ENCODE measurements at regions not wholly inside any gene's neighbourhood (a gene's known extent, or its start where the extent isn't known, plus 50 kb on each side); places are given as distances from the start of the nearest gene placed in this dataset.
"Not testable (repeated sequence)": the region's sequence is repeated elsewhere in the genome, so short reads cannot be mapped to it uniquely, and the experiment has no call there.

DNA sequence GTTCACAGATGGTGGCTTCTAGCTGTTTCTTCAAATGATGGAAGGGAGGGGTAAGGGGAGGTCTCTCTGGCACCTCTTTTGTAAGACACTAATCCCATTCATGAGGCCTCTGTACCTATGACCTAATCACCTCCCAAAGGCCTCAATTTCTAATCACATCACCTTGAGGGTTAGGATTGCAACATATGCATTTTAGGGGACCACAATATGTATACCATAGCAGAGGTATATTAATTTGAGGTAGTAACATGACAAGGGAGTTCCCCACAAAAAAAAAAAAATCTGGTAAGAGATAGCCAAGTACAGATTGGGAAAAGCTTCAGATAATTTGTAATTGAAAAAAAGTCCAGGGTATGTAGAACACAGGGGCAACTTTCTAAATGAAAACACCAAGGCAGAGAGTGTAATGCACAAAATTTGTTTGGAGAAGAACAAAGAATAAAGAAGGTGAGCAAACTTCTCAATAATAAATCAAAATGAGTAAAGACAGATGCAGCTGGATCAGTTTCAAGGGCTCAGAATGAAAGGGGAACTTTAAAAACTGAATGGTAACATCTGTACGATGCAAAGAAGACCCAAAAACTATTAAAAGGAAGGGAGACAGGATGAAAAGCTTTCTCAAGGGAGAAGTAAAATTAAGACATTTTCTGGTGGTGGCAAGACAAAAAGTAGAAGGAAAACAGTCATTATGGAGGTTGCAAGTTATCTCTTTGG, 125.5 kb upstream of the DCN start:
- no peak for DNase-seq (ENCODE audit: low read depth)

DNA sequence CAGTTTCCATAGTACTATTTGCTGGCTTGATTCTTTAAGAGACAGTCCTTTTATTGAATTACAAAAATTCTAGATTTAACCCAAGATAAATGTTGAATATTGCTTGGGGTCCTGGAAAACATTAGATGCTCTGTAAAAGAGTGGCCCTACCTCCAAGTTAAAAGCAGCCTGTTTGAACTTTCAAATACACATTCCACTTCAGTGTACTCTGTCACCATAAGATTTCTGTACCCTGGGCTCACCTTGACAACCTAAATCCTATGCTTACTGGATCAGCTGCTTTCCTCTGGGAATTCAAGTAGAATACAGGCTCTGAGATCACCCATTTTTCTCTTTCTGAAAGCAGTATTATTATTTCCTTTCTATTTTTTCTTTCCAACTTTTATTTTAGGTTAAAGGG, 107.7 kb upstream of the DCN start:
- no peak for DNase-seq (ENCODE audit: low read depth)

DNA sequence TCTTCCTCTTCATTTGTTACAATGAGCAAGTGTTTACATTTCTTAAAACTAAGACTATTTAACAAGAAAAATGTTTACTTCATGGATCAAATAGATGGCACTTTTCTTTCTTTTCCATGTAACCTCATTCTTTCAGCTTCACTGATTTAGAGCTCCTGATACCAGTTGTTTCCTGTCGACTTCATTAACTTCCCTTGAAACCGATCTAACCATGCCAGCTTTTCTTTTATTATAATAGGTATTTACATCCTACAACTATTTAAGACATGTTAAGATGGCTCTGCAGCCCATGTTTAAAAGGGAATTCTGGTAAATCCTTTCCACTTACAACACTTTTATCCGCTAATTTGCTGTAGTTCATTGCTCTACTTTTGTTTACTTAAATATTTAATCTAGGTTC, 107.3 kb upstream of the DCN start:
- DNase-seq (ENCODE audit: low read depth) = no peak

DNA sequence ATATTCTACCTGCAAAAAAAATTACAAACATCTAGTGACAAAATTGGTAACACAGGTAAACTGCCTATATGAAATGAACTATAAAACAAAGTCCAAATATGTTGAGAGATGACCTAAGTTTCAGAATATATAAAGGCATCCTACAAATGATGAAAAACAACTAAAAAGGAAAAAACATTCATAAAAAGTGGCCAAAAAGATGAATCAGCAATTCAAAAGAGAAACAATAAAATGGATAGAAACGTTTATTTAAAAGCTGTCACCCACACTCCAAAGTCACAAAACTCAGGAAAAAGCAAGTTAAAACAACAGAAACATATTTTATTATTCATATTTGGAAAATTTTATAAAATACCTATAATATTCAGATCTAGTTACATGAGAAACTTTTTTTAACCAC, 106.5 kb upstream of the DCN start:
- no peak for DNase-seq (ENCODE audit: low read depth)

DNA sequence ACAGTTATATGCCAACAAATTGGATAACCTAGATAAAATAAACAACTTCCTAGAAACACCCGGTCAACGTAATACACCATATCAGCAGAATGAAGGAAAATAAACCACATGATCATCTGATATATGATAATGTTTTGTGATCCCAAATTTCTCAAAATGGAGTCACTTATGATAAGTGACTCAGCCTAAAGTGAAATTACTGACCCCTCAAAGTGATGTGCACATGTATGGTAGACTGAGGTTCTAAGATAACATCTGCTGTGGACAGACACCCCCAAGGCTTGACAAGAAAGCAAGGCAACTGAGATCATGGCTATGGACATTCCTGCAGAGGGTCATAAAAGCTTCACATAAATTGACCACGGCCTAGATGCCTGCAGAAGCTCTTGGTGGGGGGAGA, 105.1 kb upstream of the DCN start:
- no peak for DNase-seq (ENCODE audit: low read depth)

DNA sequence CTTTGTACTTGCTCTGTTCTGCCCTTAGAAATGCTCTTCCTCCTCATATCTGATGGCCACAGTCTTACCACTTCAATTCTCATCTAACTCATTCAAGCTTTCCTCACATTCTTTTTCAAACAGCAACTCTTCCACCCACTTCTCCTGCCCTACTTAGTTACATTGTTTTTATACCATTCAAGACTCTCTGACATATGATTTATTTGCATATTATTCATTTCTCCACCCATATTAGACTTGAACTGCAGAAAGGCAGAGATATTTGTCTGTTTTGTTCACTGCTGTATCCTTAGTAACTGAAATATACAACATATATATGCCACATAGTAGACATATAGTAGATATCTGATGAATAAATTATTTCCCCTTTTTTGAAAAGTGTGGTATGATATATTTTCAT, 95.5 kb upstream of the DCN start:
- no peak for DNase-seq (ENCODE audit: low read depth)

DNA sequence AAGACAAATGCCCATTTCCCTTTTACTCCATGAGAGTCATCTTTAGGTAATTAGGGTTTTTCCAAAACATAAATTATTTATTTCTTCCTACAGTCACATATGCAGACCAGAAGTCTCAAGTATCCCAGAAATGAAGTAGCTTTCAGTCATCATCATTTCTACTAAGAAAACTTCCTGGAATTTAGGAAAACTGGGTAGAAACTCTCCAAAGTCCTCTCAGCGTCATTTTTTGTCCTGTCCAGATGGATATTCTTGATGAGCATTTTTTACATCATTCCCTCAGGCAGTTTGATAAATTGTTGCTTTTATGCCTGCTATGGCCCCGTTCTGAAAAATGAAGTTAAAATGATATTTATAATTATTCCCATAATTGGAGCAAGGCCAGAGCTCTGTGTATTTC, 93.9 kb upstream of the DCN start:
- DNase-seq (ENCODE audit: low read depth) = no peak

DNA sequence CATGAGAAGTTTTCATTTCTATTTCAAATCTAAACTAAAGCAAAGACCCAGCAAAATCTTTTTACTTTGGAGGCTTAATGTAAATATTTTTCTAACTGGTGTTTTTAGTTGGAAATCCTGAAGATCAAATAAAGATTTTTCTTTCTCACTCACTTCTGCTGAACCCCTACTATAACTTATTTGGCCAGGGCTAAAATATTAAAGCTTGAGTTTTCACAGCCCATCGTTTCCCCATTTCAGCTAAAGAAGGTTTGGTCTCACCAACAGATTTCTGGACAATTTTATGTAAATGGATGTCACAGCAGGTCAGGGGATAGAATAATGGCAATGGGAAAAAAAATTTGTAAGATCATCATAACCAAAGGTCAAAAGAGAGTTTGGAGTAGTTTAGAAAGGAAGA, 92.7 kb upstream of the DCN start:
- no peak for DNase-seq (ENCODE audit: low read depth)

DNA sequence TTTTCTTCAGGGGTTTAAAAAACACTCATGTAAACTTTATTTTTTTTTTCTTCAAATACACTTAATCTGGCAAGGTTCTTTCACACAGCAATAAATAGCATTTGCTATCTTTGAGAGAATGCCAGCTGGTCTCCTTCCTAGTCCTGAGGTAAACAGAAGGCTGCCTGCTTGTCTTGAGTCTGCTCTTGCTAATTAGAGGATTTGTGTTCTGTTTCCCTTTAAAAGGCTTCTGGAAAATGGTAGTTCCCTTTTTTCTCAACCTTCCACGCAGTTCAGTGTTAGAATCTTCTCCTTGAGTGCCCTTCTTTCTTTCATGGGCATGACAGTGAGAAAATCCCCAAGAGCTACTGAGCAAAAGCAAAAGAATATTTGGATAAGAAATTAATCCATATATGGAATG, 92.3 kb upstream of the DCN start:
- no peak for DNase-seq (ENCODE audit: low read depth)

DNA sequence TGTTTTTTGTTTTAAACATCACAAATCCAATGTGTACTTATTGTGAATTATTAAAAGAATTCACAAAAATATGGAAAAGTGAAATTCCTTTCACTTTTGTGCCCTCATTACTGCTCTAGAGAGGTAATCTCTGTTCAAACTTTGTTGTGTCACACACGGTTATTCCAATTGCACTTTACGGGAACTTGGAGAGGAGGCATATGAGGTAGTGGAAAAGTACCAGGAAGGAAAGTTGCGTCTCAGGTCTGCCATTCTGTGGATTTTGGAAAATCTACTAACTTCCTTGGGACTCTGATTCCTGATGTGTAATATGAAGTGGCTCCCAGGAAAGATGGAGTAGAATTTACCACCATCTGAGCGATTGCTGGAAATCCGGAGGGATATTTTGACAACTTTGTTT, 90.9 kb upstream of the DCN start:
- DNase-seq (ENCODE audit: low read depth) = no peak

DNA sequence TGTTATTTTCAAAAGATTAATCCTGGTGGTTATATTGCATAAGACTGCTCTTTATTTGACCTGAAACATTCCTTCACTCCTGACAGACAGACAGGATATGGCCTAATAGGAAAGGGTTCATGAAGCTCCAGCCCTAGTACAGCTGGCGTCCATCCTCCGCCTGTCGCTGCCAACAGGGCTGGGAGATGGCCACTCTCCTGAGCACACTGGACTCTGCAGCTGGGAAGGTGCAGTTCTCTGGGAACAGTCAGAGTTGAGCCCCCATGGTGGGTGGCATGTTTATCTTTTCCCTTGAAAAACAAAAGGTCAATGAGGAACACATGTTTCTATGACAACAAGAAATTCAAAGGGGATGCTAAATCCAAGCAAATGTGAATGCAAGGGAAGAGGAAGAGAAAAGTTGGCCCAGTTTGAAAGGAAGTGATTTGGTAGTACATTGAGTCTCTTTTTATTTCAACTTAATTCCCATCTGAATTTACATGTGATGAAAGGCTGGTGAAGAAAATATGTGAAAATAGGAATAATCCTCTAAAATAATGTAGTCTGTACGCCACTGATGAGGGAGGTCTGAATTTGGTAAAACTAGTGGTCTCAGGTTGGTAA, 89.9 kb upstream of the DCN start:
- DNase-seq (ENCODE audit: low read depth) = no peak

DNA sequence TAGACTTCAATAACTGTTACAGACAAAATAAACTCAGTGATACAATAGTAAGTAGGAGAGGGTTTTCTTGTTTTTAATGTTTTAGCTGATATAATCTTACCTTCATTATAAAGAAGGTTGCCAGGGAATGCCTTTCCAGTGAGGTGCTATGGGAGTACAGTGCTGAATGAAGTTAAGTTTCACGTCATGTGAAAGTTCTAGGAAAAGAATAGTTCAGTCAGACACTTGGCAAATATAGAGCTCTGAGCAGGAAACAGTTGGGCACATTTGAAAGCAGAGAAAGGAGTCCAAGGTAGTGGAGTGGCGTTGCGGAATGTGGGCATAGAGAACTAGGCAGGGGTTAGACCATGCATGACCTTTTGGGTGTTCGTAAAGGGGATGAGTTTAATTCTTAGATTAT, 88.6 kb upstream of the DCN start:
- no peak for DNase-seq (ENCODE audit: low read depth)

DNA sequence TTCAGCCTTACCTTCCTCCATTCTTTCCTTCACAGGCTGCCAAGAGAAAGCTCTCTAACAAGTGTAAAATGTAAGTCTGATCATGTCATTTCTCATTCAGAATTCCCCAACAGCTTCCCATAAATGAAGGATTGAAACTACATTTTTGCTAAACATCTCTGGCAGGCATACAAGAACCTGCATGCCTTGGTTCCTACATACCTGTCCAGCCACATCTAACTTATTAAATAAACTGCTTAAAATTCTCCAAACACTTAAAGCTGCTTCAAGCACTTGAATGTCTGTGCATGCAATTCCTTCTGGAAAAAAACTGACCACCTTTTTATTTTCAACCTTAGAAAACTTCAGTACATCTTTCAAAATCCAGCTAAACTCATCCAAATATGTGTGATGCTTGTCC, 84.4 kb upstream of the DCN start:
- DNase-seq (ENCODE audit: low read depth) = no peak

DNA sequence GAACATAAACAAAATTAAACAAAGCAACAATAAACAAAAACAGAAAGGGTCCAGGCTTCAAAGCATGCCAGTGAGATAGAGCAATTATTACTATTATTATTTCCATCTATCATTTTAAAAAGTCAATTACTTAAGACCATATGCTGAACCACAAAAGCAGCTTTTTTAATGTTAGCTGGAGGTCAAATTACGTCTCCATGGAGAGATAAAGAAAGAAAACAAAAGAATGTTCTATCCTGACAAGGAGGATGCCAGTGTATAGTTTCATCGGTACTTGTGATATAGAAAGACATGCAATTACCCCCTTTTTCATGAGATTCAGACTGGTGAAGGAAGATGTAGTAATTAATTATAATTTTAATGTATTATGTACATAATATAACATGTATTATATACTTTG, 81.6 kb upstream of the DCN start:
- no peak for DNase-seq (ENCODE audit: low read depth)

DNA sequence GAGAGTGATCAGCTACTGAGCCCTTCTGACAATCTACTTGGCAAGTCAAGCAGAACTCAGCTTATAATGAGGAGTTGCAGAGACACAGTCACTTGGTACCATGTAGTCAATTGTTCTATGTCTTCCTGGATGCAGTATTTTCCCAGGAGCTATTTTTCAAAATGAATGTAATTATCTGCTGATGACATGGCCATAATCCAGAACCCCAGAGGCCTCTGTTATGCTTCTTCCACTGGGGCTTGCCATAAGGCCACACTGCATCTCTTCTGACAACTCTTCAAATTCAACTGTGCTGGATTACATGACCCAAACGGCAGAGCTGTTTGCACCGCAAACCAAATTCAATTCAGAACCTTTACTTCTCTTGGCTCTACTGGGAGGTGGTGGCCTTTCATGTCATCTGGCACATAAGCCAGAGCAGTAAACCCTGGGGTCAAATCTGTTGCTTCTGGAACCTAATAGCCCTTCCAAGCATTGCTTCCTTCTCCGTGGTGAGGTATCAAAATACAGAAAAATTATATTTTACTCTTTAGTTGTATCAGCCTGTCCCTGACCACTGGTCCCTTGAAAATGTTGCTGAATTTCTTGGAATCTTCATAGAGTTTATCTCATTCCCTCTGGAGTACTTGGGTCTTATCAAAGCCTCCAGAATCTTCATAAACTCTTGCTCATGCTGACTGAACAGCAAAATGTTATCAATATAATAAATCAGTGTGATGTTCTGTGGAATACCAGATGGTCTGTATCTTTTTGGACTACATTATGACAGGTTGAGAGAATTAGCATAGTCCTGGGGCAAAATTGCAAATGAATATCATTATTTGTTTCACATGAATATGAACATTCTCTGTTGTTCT, 79.4 kb upstream of the DCN start:
- no peak for DNase-seq (ENCODE audit: low read depth)

DNA sequence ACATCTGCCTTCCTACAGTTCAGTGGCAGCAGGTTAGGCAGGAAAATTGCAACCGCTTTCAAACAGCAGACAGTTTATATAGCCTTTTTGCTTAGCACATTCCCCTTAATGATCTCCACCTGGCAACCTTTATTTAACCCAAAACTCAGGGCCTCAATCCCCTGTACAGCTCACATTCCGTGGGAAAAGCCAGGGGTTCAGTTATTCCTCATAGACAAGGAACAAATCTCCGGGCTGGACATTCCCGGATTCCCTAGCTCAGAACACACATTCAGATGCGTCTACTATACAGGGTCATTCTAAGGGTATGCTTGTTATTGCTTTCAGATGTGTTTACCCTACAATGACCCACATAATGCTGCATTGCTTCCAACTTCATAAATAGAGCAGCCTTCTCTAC, 73.8 kb upstream of the DCN start:
- no peak for DNase-seq (ENCODE audit: low read depth)

DNA sequence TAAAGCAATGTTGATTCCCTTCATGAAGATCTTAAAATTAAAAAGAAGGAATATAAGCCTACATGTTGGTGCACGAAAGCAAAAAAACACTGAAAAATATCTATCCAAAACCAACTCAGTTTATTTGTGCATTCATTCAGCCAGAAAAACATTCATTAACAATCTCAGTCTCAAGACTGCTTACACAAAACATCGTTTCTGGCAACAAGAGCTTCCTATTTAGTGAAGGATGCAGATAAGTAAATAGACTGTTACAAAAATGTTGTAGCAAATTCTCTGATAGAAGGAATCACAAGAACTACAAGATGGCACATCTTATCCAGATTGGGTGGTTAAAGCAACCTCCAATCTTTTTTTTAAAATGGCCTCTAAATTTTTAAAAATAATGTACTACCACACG, 69.7 kb upstream of the DCN start:
- no peak for DNase-seq (ENCODE audit: low read depth)

DNA sequence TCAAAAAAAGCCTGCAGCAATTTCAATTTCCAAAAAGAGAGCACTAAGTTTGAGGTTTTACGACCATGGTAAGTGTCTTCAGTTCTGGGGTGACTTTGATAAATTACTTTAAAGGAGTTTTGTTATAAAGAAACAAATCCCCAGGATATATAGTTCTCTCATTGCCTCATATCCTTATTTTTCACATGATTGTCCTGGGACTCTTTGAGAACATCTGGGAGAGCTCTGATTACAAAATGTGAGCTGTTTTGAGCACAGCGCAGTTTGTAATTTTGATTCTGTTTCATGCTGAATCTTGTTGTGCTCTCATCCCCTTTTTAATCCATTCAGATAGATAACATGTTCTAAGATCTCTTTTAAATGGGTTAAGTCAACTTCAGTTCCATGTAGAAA, 67.7 kb upstream of the DCN start:
- no peak for DNase-seq (ENCODE audit: low read depth)

DNA sequence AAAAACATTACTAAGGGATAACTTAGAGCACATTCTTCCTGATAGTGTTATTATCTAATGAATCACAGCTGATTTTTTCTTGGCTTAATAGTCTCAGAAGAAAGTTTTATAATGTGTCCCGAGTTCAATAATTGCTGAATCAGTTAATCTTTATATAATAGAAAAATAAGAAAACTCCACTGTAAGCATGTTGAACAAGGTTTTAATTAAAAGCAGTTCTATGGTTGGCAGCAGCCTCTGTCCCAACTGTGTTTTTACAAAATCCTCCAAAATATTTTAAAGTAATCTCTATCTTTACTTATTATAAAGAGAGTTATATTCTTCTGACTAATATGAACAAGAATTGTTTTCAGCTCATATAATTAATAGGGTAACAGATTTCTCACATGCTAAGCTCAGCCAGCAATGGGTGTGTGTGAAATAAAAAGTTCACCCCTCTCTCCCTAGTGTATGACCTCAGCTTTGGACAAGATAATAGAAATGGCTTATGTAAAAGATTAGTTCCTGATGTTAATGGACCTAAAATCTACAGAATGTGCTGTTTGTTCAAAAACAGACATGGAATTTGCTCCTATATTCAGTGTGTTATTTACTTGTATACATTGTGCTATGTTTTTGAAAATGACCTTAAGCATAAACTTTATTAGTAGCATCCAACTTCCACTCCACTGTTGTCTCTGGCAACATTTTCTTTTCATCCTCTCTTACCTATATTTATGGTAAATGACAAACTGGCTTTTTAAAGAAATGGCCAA, 67.1 kb upstream of the DCN start:
- no peak for DNase-seq (ENCODE audit: low read depth)

DNA sequence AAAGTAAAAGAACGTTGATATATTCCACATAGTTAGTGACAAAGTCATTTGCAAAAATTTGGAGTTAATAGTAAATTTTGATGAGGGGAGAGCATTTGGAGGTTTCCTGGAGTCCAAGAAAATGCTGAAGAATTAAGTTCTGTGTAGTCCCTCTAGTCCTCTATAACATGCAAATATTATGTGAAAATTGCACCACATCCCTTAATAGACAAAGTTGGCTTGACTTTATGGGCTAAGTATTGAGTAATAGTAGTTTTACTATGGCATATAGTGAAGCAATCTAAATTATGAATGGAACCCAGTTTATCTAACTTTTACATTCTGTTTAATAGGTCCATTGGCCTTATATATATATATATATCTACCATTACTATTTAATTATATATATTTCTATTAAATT, 66.4 kb upstream of the DCN start:
- no peak for DNase-seq (ENCODE audit: low read depth)

DNA sequence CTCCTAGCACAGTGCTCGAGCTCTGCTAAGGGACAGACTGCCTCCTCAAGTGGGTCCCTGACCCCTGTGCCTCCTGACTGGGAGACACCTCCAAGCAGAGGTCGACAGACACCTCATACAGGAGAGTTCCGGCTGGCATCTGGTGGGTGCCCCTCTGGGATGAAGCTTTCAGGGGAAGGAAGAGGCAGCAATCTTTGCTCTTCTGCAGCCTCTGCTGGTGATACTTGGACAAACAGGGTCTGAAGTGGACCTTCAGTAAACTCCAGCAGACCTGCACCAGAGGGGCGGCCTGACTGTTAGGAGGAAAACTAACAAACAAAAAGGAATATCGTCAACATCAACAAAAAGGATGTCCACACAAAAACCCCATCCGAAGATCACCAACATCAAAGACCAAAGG, 60.6 kb upstream of the DCN start:
- not testable (repeated sequence) for DNase-seq (ENCODE audit: low read depth)

DNA sequence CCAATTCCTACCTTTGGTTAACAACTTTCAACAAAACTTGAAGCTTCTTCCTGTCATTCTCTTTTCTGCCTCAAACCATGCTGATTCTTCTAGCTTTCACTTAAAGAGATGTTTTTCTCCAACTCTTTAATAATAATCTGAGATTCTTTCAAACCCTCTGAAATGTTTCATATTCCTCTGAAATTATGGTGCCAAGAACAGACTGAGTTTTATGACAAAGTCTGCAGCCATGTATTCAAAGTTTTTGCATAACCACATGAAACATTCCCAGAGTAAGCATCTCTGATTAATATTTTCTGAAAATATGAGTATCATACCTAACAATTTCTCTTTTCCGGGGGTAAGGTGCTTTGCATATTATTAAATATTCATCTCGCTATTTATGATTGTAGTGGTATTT, 59.1 kb upstream of the DCN start:
- no peak for DNase-seq (ENCODE audit: low read depth)
